NT2/D1 (cell line): ENCODE measurements at regions not wholly inside any gene's neighbourhood (a gene's known extent, or its start where the extent isn't known, plus 50 kb on each side); places are given as distances from the start of the nearest gene placed in this dataset.

ENCODE experiments used
- SUZ12 ChIP-seq: IDR thresholded peaks from 2 replicates; pipeline ENCODE4 v1.6.1; 2011; ENCODE audit not compliant: insufficient read length, insufficient read depth; ENCODE audit errors: extremely low read depth
- YY1 ChIP-seq: IDR thresholded peaks from 2 replicates; pipeline ENCODE4 v1.6.1; 2011; ENCODE audit not compliant: insufficient read length, insufficient read depth

GRCh38 chr7:51792796-51793195 lies 476.2 kb upstream of the COBL start:
- TF ChIP-seq SUZ12 (no peak), YY1 (no peak)
